ENCODE measurements at regions not wholly inside any gene's neighbourhood (a gene's known extent, or its start where the extent isn't known, plus 50 kb on each side); places are given as distances from the start of the nearest gene placed in this dataset.

DNA sequence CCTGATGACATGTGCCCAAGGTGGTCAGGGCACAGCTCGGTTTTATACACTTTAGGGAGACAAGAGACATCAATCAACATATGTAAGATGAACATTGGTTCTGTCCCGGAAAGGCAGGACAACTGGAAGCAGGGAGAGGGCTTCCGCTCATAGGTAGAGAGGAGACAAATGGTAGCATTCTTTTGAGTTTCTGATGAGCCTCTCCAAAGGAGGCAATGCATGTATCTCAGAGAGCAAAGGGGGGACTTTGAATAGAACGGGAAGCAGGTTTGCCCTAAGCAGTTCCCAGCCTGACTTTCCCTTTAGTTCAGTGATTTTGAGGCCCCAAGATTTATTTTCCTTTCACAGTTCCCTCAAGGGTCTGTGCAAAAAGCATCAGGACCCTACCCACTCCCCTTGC is 172.4 kb upstream of the TNRC6C start:
- H3K4me3 ChIP-seq, result no peak overlapping the region
- intact Hi-C loops (cut with micrococcal nuclease), result no loop called here
- no peaks in the 10 kb centered on the region for H3K27me3 ChIP-seq (ENCODE audit: low read depth)
- H3K9me3 ChIP-seq (replicated peaks), result no peaks in the 10 kb centered on the region
- TF ChIP-seq CTCF (IDR thresholded peaks at IDR 0.05; ENCODE audit: borderline replicate concordance), result no peak
- H3K36me3 ChIP-seq, result no peaks in the 10 kb centered on the region
- H3K27ac ChIP-seq (replicated peaks), result no peak overlapping the region
- DNase-seq, result no peak
- no peaks in the 10 kb centered on the region for H3K4me1 ChIP-seq

DNA sequence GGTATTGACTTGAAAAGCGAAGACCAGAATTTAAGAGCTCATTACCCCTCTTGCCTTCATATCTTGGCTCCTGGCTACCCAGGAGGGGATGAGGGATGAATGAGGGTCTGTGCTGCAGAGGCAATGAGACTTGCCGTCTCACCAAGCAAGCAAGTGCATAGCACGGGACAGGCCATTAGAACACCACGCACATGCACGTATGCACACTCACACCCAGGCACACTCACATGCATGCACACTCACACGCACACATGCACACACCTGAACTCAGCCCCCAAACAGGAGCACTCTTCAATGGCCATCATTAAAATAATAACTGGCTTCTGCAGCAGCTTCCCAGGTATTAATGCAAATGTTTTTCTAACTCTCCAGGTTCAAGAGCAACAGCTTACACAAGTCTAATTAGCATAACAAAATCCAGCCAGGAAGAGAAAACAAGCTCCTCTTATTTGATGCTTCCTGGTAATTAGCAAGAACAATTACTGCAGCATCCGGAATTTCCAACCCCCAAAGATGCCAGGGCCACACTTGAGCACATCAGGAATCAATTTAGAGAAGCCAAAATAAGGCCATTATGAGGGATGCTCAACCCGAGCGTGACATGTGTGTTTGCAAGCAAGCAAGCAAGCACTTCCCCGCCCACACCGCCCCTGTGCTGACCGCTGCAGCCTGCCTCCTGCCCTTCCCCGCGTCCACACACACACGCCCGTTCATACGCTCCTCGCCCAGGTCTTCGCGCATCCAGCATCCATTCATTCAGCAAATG is 171.6 kb upstream of the TNRC6C start:
- H3K9me3 ChIP-seq (replicated peaks), result no peaks in the 10 kb centered on the region
- intact Hi-C loops (cut with micrococcal nuclease), result no loop called here
- no peak for TF ChIP-seq CTCF (IDR thresholded peaks at IDR 0.05; ENCODE audit: borderline replicate concordance)

DNA sequence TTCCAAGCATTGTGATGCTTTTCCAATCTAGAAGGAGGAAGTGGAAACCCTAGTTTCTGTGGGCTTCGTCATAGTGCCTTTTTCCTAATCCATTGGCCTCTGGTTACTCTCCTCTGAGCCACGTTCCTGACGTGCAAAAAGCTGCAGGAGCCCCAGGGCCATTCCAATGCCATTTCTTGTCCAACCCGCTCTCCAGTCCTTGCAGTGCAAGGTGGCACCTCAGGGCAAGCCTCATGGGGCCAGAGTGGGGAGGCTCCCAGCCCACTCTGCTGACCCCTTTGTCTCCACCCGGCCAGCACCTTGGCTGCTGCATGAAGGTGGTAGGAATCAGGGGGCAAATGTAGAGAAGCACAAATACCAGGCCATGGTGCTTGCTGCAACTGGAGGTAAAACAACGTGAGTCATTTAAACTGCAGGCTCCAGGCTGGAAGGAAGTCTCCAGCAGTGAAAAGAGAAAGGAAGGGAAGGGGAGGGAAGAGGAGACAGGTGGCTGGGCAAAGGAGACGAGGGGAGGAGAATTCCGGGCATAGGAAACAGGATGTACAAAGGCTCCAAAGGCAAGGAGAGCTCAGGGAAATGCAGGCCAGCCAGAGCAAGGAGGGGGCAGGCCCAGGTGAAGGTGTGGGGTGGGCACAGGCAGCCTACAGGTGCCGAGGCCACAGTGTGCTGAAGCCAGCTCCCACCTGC is 168.2 kb upstream of the TNRC6C start:
- H3K4me3 ChIP-seq, result no peak overlapping the region
- H3K4me1 ChIP-seq, result no peaks in the 10 kb centered on the region
- H3K9me3 ChIP-seq (replicated peaks), result no peaks in the 10 kb centered on the region
- intact Hi-C loops (cut with micrococcal nuclease), result no loop called here
- no peaks in the 10 kb centered on the region for H3K36me3 ChIP-seq
- no peak for TF ChIP-seq CTCF (IDR thresholded peaks at IDR 0.05; ENCODE audit: borderline replicate concordance)
- no peak for DNase-seq
- H3K27ac ChIP-seq (replicated peaks), result no peak overlapping the region
- no peaks in the 10 kb centered on the region for H3K27me3 ChIP-seq (ENCODE audit: low read depth)

More for the DNA sequence above, 171.6 kb upstream of the TNRC6C start:
- H3K36me3 ChIP-seq, result no peaks in the 10 kb centered on the region
- H3K4me3 ChIP-seq, result no peak overlapping the region
- DNase-seq, result no peak
- H3K27ac ChIP-seq (replicated peaks), result no peak overlapping the region
- no peaks in the 10 kb centered on the region for H3K4me1 ChIP-seq
- no peaks in the 10 kb centered on the region for H3K27me3 ChIP-seq (ENCODE audit: low read depth)

- H3K27me3 ChIP-seq (ENCODE audit: low read depth), result no peaks in the 10 kb centered on the region
- no peak overlapping the region for H3K4me3 ChIP-seq
- H3K4me1 ChIP-seq, result no peaks in the 10 kb centered on the region
- no peak for TF ChIP-seq CTCF (IDR thresholded peaks at IDR 0.05; ENCODE audit: borderline replicate concordance)
- H3K9me3 ChIP-seq (replicated peaks), result no peaks in the 10 kb centered on the region
- H3K27ac ChIP-seq (replicated peaks), result no peak overlapping the region
- no peak for DNase-seq
- intact Hi-C loops (cut with micrococcal nuclease), result no loop called here
- H3K36me3 ChIP-seq, result no peaks in the 10 kb centered on the region
Measured at GRCh38 chr17:77792626-77793025, 165.9 kb upstream of the TNRC6C start.

DNA sequence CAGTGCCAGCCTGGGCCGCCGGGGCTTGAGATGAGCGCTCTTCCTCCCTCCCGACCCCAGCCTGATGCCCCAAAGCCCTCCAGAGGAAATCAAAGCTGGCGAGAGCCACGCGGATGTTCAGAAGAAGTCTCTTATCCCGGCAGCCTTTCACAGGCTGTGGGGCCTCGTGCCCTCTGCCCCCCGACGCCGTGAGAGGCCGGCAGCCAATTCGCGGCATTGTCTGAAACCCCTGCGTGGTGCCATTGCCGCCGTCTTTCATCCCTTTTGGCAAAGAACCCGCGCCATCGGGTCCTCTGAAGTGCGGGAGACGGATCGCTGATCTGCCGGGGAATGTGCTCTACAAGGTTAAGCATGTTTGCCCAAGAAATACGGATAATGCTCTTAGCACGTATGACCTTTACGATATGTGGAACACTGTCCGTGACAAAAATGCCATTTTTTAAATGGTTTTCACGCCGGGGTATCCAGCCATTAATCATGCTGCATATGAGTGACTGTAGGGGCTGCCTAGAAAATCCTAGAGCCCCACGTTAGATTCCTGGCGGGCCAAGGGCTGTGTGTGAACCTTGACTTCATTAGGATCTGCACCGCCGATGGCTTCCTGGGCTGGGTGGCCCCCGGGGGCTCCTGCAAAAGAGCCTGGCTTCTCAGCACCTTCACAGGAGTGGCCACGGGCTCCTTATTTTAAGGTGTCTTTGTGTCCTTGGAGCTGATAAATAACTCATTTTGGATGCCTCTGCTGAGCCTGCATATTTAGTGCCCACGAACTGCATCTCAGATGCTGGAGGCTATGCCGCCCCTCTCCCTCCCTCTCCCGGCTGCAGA is 165.1 kb upstream of the TNRC6C start:
- intact Hi-C loops (cut with micrococcal nuclease), result no loop called here
- DNase-seq, result no peak
- Histone ChIP-seq H3K27me3 (ENCODE audit: low read depth) (no peaks in the 10 kb centered on the region), H3K9me3 (replicated peaks) (no peaks in the 10 kb centered on the region), H3K27ac (replicated peaks) (no peak overlapping the region), H3K4me1 (no peaks in the 10 kb centered on the region), H3K36me3 (no peaks in the 10 kb centered on the region), H3K4me3 (no peak overlapping the region)
- no peak for TF ChIP-seq CTCF (IDR thresholded peaks at IDR 0.05; ENCODE audit: borderline replicate concordance)

Measured in left ventricle myocardium inferior (tissue), 1 donor.